HG03442 (cell line): ENCODE measurements at regions not wholly inside any gene's neighbourhood (a gene's known extent, or its start where the extent isn't known, plus 50 kb on each side); places are given as distances from the start of the nearest gene placed in this dataset.
"Not testable (repeated sequence)": the region's sequence is repeated elsewhere in the genome, so short reads cannot be mapped to it uniquely, and the experiment has no call there.

Experiments
- ATAC-seq: cut with Tn5 transposase; IDR thresholded peaks from one replicate; pipeline ENCODE4 v1.9.1; 2021; ENCODE audit warnings: mild to moderate bottlenecking, moderate library complexity; ENCODE audit not compliant: unreplicated experiment

DNA sequence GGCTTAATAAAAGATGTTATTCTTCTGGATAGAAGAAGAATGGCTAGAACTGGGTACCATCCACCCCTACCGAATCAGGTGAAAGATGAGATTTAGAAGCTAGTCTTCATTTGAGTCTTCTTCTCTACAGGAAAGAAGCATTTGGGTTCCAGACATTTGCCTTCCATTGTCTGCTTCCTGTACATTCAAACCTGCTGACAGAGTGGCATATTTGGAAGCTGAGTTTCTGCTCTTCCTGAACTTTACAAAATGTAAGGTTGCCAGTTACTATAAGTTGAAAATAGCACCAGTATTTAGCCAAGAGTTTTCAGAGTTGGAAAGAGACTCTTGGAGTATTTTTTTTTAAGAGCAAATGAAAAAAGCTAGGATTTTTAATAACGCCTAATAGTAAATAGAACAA is 525.4 kb upstream of the TLE4 start:
- ATAC-seq, result no peak

- no peak for ATAC-seq
Measured at GRCh38 chr9:79049371-79049770, 522.4 kb upstream of the TLE4 start.

- ATAC-seq, result peak; percentile 66
Measured at GRCh38 chr9:79053598-79053997, 518.2 kb upstream of the TLE4 start.

- no peak for ATAC-seq
Measured at GRCh38 chr9:79054500-79054899, 517.3 kb upstream of the TLE4 start.

DNA sequence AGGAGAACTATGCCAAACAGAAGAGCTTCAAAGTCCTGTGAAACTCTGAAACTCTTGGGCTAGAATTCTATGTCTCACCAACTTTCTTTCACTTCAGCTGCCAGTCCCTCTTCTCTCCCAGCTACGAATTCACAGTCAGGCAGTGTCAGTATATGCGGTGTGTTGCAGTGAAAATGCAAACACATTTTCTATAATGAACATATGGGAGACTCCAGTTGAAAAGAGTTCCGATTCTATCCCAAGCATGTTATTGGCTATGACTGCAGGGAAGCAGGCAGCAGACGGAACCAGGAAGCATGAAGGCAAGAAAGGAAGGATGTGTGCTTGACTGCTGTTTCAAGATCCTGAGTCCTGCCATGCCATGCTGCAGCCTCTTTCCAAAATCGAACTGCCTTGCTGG is 515.7 kb upstream of the TLE4 start:
- no peak for ATAC-seq

GRCh38 chr9:79057576-79057975 is 514.2 kb upstream of the TLE4 start:
- ATAC-seq, result no peak

GRCh38 chr9:79060766-79061165 is 511.0 kb upstream of the TLE4 start:
- no peak for ATAC-seq

DNA sequence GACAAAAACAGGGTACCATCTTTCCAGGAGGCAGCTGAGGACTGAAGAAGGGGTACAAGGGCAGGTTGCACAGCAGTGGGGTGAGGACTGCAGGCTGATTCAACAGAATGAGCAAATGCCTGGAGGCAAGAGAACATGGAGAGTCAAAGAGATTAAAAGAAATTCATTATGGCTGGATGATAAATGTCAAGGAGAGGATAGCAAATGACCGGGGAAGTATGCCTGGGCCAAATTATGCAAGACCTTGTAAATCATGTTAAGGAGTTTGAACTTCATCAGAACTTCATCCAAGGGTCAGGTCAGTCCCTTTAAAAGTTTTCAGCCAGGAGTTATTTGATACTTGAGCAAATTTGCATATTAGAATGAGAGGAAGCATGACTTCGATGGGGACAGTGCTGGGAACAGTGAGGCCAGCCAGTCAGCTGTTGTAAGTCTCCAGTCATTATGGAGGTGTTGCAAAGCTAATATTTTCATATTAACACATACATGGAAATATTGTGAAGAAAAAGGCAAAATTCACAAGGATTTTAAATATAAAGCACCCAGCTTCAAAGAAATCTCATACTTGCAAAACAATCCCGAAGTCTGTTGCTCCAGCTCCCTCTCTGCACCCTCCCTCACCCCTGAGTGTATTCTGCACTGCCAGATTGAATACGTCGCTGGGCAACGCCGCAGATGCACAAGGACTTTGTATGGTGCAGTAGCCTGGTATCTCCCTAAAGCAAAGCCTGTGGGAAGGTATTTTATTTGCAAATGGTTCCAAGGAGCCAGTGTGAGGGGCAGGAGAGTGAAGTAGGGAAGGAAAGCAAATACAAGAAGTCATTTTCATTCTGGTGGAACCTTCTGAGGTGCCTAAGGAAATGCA is 509.8 kb upstream of the TLE4 start:
- no peak for ATAC-seq

- ATAC-seq, result no peak
Measured at GRCh38 chr9:79073201-79073600, 498.6 kb upstream of the TLE4 start.

DNA sequence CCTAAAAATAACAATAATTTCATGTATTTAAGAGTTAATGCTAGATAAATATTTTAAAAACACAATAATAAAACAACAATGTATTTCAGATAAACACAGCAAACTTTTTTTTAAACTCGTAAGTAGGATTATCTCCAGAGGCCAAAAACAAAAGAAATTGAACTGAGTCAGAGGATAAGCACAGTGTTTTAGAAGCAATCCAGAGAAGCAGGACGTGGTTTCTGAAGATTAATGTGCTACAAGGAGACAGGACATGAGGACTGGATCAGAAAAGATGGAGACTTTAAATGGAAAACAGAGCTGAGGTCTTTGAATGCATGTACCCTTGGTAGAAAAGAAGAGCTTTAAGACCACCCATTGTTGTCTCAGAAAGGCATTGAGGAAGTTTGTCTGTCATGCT is 491.2 kb upstream of the TLE4 start:
- no peak for ATAC-seq

GRCh38 chr9:79083621-79084020 is 488.1 kb upstream of the TLE4 start:
- no peak for ATAC-seq

DNA sequence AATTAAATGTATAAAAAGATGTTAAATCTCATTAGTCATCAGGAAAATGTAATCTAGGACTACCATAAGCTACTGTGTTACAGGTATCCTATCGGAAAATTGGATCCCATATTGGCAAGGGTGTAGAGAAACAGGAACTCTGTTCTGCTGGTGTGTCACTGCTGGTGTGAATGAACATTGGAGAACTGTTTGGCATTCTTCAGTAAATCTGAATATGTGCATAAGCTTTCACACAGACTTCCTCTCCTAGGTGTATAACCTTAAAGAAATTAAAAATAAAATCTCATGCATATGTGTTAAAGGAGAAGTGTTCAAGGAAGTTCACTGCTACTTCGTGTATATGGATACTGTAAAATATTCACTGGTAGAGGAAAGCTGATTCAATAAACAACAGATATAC is 484.6 kb upstream of the TLE4 start:
- ATAC-seq, result no peak

DNA sequence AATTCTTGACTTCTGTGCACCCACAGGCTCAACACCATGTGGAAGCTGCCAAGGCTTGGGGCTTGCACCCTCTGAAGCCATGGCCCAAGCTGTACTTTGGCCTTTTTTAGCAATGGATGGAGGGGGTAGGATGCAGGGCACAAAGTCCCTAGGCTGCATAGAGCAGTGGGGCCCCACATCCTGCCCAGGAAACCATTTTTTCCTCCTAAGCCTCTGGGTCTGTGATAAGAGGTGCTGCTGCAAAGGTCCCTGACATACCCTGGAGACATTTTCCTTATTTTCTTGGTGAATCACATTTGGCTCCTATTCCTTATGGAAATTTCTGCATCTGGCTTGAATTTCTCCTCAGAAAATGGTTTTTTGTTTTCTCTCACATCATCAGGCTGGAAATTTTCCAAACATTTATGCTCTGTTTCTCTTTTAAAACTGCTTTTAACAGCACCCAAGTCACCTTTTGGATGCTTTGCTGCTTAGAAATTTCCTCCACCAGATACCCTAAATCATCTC is 482.7 kb upstream of the TLE4 start:
- no peak for ATAC-seq

- not testable (repeated sequence) for ATAC-seq
Measured at GRCh38 chr9:79089851-79090250, 481.9 kb upstream of the TLE4 start.

DNA sequence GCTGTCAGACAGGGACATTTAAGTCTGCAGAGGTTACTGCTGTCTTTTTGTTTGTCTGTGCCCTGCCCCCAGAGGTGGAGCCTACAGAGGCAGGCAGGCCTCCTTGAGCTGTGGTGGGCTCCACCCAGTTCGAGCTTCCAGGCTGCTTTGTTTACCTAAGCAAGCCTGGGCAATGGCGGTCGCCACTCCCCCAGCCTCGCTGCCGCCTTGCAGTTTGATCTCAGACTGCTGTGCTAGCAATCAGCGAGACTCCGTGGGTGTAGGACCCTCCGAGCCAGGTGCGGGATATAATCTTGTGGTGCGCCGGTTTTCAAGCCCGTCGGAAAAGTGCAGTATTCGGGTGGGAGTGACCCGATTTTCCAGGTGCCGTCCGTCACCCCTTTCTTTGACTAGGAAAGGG is 468.5 kb upstream of the TLE4 start:
- ATAC-seq, result not testable (repeated sequence)

- ATAC-seq, result no peak
Measured at GRCh38 chr9:79104216-79104615, 467.5 kb upstream of the TLE4 start.

DNA sequence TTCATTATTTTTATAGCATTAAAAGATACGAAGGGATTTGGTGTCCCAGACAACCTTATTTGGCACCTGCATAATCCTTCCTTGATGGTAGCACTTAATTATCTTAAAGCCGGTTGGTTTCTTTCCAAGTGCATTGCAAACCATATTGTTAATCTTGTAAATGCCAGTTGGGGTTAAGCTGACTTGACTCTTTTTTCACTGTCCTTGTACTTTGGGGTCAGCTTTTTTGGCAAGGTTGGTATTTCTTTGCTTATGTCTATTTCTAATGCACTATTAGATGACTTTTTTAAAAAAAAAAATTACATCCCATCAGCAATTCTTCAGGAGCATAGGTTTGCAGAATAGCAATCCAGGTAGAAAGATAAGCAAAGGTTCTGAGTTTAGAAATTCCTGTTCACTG is 466.8 kb upstream of the TLE4 start:
- no peak for ATAC-seq

- no peak for ATAC-seq
Measured at GRCh38 chr9:79107911-79108676, 463.7 kb upstream of the TLE4 start.

DNA sequence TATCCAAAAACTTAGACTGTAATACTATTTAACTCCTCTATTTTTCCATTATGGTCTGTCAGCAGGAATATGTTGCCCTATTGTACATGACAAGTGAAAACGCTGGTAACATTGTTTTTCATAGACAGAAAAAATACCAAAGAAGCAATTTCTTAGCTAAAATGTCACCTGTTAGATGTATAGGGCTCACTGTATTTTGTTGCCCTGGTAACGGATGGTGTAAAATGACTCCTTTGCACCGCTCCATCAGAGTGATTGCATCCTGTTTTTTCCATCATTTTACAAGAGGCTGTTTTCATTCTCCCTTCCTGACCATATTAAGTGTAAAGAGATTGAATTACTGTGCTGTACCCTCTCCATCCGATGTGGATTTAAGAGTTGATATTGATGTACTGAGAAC is 460.1 kb upstream of the TLE4 start:
- ATAC-seq, result no peak

DNA sequence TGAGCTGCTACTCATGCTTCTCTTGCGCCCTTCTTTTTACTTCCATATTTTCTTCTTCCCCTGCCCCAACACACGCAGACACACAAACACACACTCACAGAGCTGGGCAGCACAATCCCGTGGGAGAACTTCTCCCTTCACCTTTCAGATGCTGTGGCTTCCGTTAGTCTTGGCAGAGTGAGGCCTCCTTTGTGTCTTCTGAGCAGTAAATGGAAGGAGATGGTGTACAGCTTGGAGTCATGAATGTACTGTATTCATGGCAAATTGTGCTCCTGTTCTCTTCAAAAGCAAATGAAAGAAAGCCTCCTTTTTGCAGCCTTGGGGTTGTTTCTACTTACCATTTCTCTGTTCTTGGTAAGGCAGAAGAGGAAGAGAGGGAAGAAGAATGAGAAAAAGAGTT is 456.6 kb upstream of the TLE4 start:
- no peak for ATAC-seq

- ATAC-seq, result no peak
Measured at GRCh38 chr9:79116041-79116440, 455.7 kb upstream of the TLE4 start.

DNA sequence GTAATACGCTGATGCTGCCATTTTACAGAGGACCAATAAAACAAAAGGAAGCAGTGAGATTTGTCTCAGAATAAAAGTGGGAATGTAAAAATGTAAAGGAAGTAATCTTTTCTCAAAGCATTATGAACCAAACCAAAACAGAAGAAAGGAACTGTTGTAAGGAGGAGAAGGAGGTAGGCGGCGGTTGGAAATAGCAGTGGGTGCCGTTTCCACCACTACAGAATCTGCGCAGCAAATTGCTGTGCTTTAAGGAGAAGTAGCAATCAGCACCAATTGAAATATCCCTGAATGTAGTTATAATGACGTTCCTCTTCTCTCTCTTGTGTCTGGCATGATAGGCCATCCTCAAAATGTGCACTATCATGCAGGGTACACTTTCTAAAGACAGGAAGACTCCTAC is 455.1 kb upstream of the TLE4 start:
- no peak for ATAC-seq
